ENCODE measurements at regions not wholly inside any gene's neighbourhood (a gene's known extent, or its start where the extent isn't known, plus 50 kb on each side); places are given as distances from the start of the nearest gene placed in this dataset.

GRCh38 chr6:125477844-125478243, 176.1 kb upstream of the HDDC2 start:
- Histone ChIP-seq H3K36me3 (replicated peaks in 1 of 2; ENCODE audit: control extremely low read depth in 1 of 2, control insufficient read depth in 1 of 2, extremely low read depth in 1 of 2, insufficient read depth in 2 of 2, low read length in 1 of 2) (no peaks in the 10 kb centered on the region), H3K4me1 (ENCODE audit: control insufficient read depth in 2 of 2, insufficient read depth in 2 of 2, low read length in 2 of 2) (no peaks in the 10 kb centered on the region), H3K9me3 (ENCODE audit: control extremely low read depth in 1 of 3, control insufficient read depth in 2 of 3, insufficient read depth in 1 of 3, low read length in 2 of 3) (no peaks in the 10 kb centered on the region), H3K79me2 (ENCODE audit: control insufficient read depth, insufficient read depth, low read length) (no peaks in the 10 kb centered on the region), H3K27ac (ENCODE audit: low read length in 2 of 2) (no peak overlapping the region), H4K20me1 (ENCODE audit: control insufficient read depth, insufficient read depth, low read length, poor library complexity, severe bottlenecking) (no peaks in the 10 kb centered on the region), H2AFZ (ENCODE audit: insufficient read depth, low read depth, low read length, poor library complexity, severe bottlenecking) (no peak overlapping the region), H3K9ac (ENCODE audit: low read length) (no peak overlapping the region), H3K4me2 (replicated peaks; ENCODE audit: low read depth, low read length, poor library complexity, severe bottlenecking) (no peak overlapping the region), H3K4me3 (ENCODE audit: control extremely low read depth in 1 of 5, extremely low read depth in 1 of 5, insufficient read depth in 1 of 5, low read depth in 2 of 5, low read length in 4 of 5) (no peak overlapping the region), H3K27me3 (replicated peaks in 1 of 4; ENCODE audit: control extremely low read depth in 1 of 4, control insufficient read depth in 3 of 4, insufficient read depth in 4 of 4, low read length in 3 of 4) (no peaks in the 10 kb centered on the region)
- ChIA-PET CTCF (no interaction called here), POLR2A (no interaction called here)
- no peak overlapping the region for H3K27ac Mint-ChIP-seq
- ATAC-seq (ENCODE audit: low read depth) (no peak), DNase-seq (no peak)
- intact Hi-C loops (cut with micrococcal nuclease), result no loop called here
- TF ChIP-seq EZH2 (IDR thresholded peaks at IDR 0.05; ENCODE audit: borderline replicate concordance, insufficient read depth, low read depth, low read length, poor library complexity, severe bottlenecking) (no peak), CTCF (IDR thresholded peaks at IDR 0.05) (no peak)
- H3K4me3 Mint-ChIP-seq, result no peak overlapping the region
- no peaks in the 10 kb centered on the region for H3K4me1 Mint-ChIP-seq
- H3K9me3 Mint-ChIP-seq (ENCODE audit: insufficient read depth), result no peaks in the 10 kb centered on the region
- 83% methylated on average over 3 of the region's 3 CpGs for WGBS (ENCODE audit: insufficient coverage)
- peaks cover 4% of the 10 kb centered on the region for H3K27me3 Mint-ChIP-seq

GRCh38 chr6:125480146-125480545, 178.4 kb upstream of the HDDC2 start:
- no peak overlapping the region for H3K27ac ChIP-seq (ENCODE audit: low read length in 2 of 2)
- no peak overlapping the region for H3K4me3 ChIP-seq (ENCODE audit: control extremely low read depth in 1 of 5, extremely low read depth in 1 of 5, insufficient read depth in 1 of 5, low read depth in 2 of 5, low read length in 4 of 5)
- ATAC-seq (ENCODE audit: low read depth) (no peak), DNase-seq (no peak)
- no CpG with 5 or more reads among the region's 2 CpGs for WGBS (ENCODE audit: insufficient coverage)
- ChIA-PET CTCF (no interaction called here), POLR2A (no interaction called here)
- no peak for TF ChIP-seq EZH2 (IDR thresholded peaks at IDR 0.05; ENCODE audit: borderline replicate concordance, insufficient read depth, low read depth, low read length, poor library complexity, severe bottlenecking)
- TF ChIP-seq CTCF (IDR thresholded peaks at IDR 0.05), result no peak
- Mint-ChIP-seq H3K4me3 (no peak overlapping the region), H3K27ac (no peak overlapping the region), H3K9me3 (ENCODE audit: insufficient read depth) (no peaks in the 10 kb centered on the region), H3K27me3 (peaks cover 4% of the 10 kb centered on the region), H3K4me1 (no peaks in the 10 kb centered on the region)
- H3K27me3 ChIP-seq (replicated peaks in 1 of 4; ENCODE audit: control extremely low read depth in 1 of 4, control insufficient read depth in 3 of 4, insufficient read depth in 4 of 4, low read length in 3 of 4), result no peaks in the 10 kb centered on the region
- no peaks in the 10 kb centered on the region for H3K36me3 ChIP-seq (replicated peaks in 1 of 2; ENCODE audit: control extremely low read depth in 1 of 2, control insufficient read depth in 1 of 2, extremely low read depth in 1 of 2, insufficient read depth in 2 of 2, low read length in 1 of 2)
- no peaks in the 10 kb centered on the region for H3K79me2 ChIP-seq (ENCODE audit: control insufficient read depth, insufficient read depth, low read length)
- H4K20me1 ChIP-seq (ENCODE audit: control insufficient read depth, insufficient read depth, low read length, poor library complexity, severe bottlenecking), result no peaks in the 10 kb centered on the region
- H3K4me2 ChIP-seq (replicated peaks; ENCODE audit: low read depth, low read length, poor library complexity, severe bottlenecking), result no peak overlapping the region
- intact Hi-C loops (cut with micrococcal nuclease), result no loop called here
- no peak overlapping the region for H2AFZ ChIP-seq (ENCODE audit: insufficient read depth, low read depth, low read length, poor library complexity, severe bottlenecking)
- H3K9ac ChIP-seq (ENCODE audit: low read length), result no peak overlapping the region
- H3K4me1 ChIP-seq (ENCODE audit: control insufficient read depth in 2 of 2, insufficient read depth in 2 of 2, low read length in 2 of 2), result no peaks in the 10 kb centered on the region
- H3K9me3 ChIP-seq (ENCODE audit: control extremely low read depth in 1 of 3, control insufficient read depth in 2 of 3, insufficient read depth in 1 of 3, low read length in 2 of 3), result no peaks in the 10 kb centered on the region
